ENCODE measurements at regions not wholly inside any gene's neighbourhood (a gene's known extent, or its start where the extent isn't known, plus 50 kb on each side); places are given as distances from the start of the nearest gene placed in this dataset.

DNA sequence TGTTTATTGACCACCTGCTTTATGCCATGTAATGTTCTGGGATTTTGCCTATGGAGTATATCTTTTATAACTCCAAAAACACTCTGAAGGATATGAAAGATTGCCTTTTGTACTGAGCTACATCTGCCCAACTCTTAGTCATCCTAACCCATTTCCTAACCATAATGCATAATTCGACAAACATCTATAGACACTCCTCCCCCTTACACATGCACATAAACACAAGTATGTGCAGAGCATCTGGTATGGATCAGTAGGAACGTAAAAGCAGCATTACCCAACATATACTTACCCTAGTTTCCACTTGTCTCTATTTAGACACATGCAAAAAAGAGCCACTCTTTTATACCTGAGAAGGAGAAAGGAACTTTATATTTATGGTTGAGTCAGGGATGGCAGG is 272.8 kb downstream of the FAM76B start:
- H3K9me3 Mint-ChIP-seq, result no peaks in the 10 kb centered on the region
- H3K4me2 ChIP-seq (ENCODE audit: insufficient read depth, insufficient read length, low read length), result no peak overlapping the region
- no peak overlapping the region for H3K4me3 Mint-ChIP-seq

More for the DNA sequence above, 272.8 kb downstream of the FAM76B start:
- no peak overlapping the region for H2BK12ac ChIP-seq (ENCODE audit: insufficient read length, low read depth, low read length)
- no peak overlapping the region for H2BK5ac ChIP-seq (ENCODE audit: insufficient read length, low read length)
- H2BK120ac ChIP-seq (ENCODE audit: low read depth, low read length, poor library complexity, severe bottlenecking), result no peak overlapping the region
- no peak overlapping the region for H3K27ac Mint-ChIP-seq
- H3K23me2 ChIP-seq (ENCODE audit: insufficient read length, low read depth, low read length, poor library complexity, severe bottlenecking), result no peaks in the 10 kb centered on the region
- H3K27me3 Mint-ChIP-seq (ENCODE audit: low read depth), result no peaks in the 10 kb centered on the region
- no peak overlapping the region for H3T11ph ChIP-seq (ENCODE audit: low read length)
- no peaks in the 10 kb centered on the region for H3K79me2 ChIP-seq (ENCODE audit: insufficient read depth, low read length)
- no peak overlapping the region for H3K18ac ChIP-seq (ENCODE audit: insufficient read length, low read depth, low read length)
- H4K20me1 ChIP-seq (ENCODE audit: control insufficient read depth, insufficient read depth, insufficient read length), result no peaks in the 10 kb centered on the region
- H3K9me3 ChIP-seq (ENCODE audit: control insufficient read depth, low read depth, low read length), result no peaks in the 10 kb centered on the region
- no peak overlapping the region for H4K8ac ChIP-seq (replicated peaks; ENCODE audit: insufficient read length, low read depth, low read length)
- H3K27me3 ChIP-seq (ENCODE audit: insufficient read depth, low read length), result no peaks in the 10 kb centered on the region
- H3K56ac ChIP-seq (ENCODE audit: insufficient read length, low read depth, low read length), result no peak overlapping the region
- WGBS (ENCODE audit: extremely low coverage, insufficient read length, low lambda C conversion rate), result no CpG with 5 or more reads among the region's 2 CpGs
- H2BK15ac ChIP-seq (ENCODE audit: low read depth, low read length), result no peak overlapping the region
- H2AK5ac ChIP-seq (ENCODE audit: insufficient read length, low read length), result no peak overlapping the region
- TF ChIP-seq, protein P1, sequence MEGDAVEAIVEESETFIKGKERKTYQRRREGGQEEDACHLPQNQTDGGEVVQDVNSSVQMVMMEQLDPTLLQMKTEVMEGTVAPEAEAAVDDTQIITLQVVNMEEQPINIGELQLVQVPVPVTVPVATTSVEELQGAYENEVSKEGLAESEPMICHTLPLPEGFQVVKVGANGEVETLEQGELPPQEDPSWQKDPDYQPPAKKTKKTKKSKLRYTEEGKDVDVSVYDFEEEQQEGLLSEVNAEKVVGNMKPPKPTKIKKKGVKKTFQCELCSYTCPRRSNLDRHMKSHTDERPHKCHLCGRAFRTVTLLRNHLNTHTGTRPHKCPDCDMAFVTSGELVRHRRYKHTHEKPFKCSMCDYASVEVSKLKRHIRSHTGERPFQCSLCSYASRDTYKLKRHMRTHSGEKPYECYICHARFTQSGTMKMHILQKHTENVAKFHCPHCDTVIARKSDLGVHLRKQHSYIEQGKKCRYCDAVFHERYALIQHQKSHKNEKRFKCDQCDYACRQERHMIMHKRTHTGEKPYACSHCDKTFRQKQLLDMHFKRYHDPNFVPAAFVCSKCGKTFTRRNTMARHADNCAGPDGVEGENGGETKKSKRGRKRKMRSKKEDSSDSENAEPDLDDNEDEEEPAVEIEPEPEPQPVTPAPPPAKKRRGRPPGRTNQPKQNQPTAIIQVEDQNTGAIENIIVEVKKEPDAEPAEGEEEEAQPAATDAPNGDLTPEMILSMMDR (conservative IDR thresholded peaks at IDR 0.05), result no peak
- no peaks in the 10 kb centered on the region for H3K79me1 ChIP-seq (ENCODE audit: insufficient read depth, low read depth, low read length, poor library complexity, severe bottlenecking)
- no peak overlapping the region for H2AFZ ChIP-seq (ENCODE audit: low read length)
- no peak overlapping the region for H3K23ac ChIP-seq (ENCODE audit: insufficient read length, low read depth, low read length)
- H2BK20ac ChIP-seq (ENCODE audit: low read depth, low read length, poor library complexity, severe bottlenecking), result no peak overlapping the region
- no peak overlapping the region for H3K4ac ChIP-seq (ENCODE audit: low read depth, low read length)
- H4K5ac ChIP-seq (ENCODE audit: insufficient read length, low read depth, low read length), result no peak overlapping the region
- no peaks in the 10 kb centered on the region for H3K4me1 ChIP-seq (ENCODE audit: insufficient read depth, low read length)
- no peak overlapping the region for H3K9ac ChIP-seq (ENCODE audit: extremely low read depth, insufficient read length, low read length)
- H4K91ac ChIP-seq (ENCODE audit: insufficient read length, low read depth, low read length), result no peak overlapping the region
- H3K4me1 Mint-ChIP-seq, result peaks cover 3 to 11% of the 10 kb centered on the region in 2 experiments; a peak in 3 of 4 replicates
- no peak for DNase-seq
- no peaks in the 10 kb centered on the region for H3K36me3 Mint-ChIP-seq (ENCODE audit: insufficient read depth in 1 of 3, low read depth in 3 of 3)
- H3K27ac ChIP-seq (ENCODE audit: insufficient read length, low read depth, low read length), result no peak overlapping the region
- H3K14ac ChIP-seq (ENCODE audit: insufficient read depth, low read length), result no peak overlapping the region
